CD14-positive monocyte (primary cell): ENCODE measurements at regions not wholly inside any gene's neighbourhood (a gene's known extent, or its start where the extent isn't known, plus 50 kb on each side); places are given as distances from the start of the nearest gene placed in this dataset.

Source experiments
- DNase-seq, 3 donors: peaks; one replicate each; pipeline ENCODE4 v3.0.0-alpha.2; 2011 to 2022
- H2AFZ ChIP-seq: 2 replicates; pipeline ENCODE4 v1.6.0; 2012; ENCODE audit warnings: mild to moderate bottlenecking, low read depth, low read length, inconsistent platforms; ENCODE audit not compliant: insufficient read depth, poor library complexity, severe bottlenecking
- H3K27ac ChIP-seq, 2 donors: 1 replicate in 1 of 2; 2 replicates in 1 of 2; pipeline ENCODE4 v1.5.1; 2012 to 2013; ENCODE audit warnings: low read length in 2 of 2, control low read depth in 1 of 2, inconsistent platforms in 1 of 2, low read depth in 1 of 2, mild to moderate bottlenecking in 1 of 2
- H3K27me3 ChIP-seq, 2 donors: one replicate each; pipeline versions ENCODE4 v1.6.0 to v1.6.1; 2011 to 2013; ENCODE audit warnings: low read length in 2 of 2; ENCODE audit not compliant: control insufficient read depth in 2 of 2, insufficient read depth in 2 of 2
- H3K36me3 ChIP-seq, 2 donors: replicated peaks in 1 of 2; 1 replicate in 1 of 2; 2 replicates in 1 of 2; pipeline versions ENCODE4 v1.5.1 to v1.6.1; 2012 to 2013; ENCODE audit warnings: low read length in 2 of 2, control low read depth in 1 of 2, inconsistent platforms in 1 of 2, mild to moderate bottlenecking in 1 of 2; ENCODE audit not compliant: insufficient read depth in 2 of 2, control insufficient read depth in 1 of 2
- H3K4me1 ChIP-seq, 2 donors: 1 replicate in 1 of 2; 2 replicates in 1 of 2; pipeline versions ENCODE4 v1.5.1 to v1.6.1; 2012 to 2013; ENCODE audit warnings: low read length in 2 of 2, control low read depth in 1 of 2, inconsistent platforms in 1 of 2, mild to moderate bottlenecking in 1 of 2, moderate library complexity in 1 of 2; ENCODE audit not compliant: insufficient read depth in 2 of 2, control insufficient read depth in 1 of 2
- H3K4me2 ChIP-seq: replicated peaks from 2 replicates; pipeline ENCODE3; 2012; ENCODE audit warnings: low read length, moderate library complexity, mild to moderate bottlenecking; ENCODE audit not compliant: poor library complexity, severe bottlenecking; ENCODE audit errors: extremely low read depth
- H3K4me3 ChIP-seq, 3 experiments: fragments of 200-600 bp in 1 of 3; sonication (generic) in 1 of 3; replicated peaks in 1 of 3; 1 replicate in 2 of 3; 2 replicates in 1 of 3; pipeline ENCODE4 v1.5.1; 2011 to 2013; ENCODE audit warnings: low read length in 3 of 3, mild to moderate bottlenecking in 3 of 3, control low read depth in 2 of 3, low read depth in 2 of 3, inconsistent platforms in 1 of 3, moderate library complexity in 1 of 3
- H3K79me2 ChIP-seq: 2 replicates; pipeline ENCODE4 v1.6.0; 2012; ENCODE audit warnings: mild to moderate bottlenecking, control low read depth, inconsistent platforms, low read length, moderate library complexity; ENCODE audit not compliant: insufficient read depth
- H3K9ac ChIP-seq: 2 replicates; pipeline ENCODE4 v1.6.0; 2017; ENCODE audit warnings: low read length, mild to moderate bottlenecking; ENCODE audit not compliant: insufficient read depth, poor library complexity, severe bottlenecking
- H3K9me3 ChIP-seq, 2 donors: replicated peaks in 1 of 2; 1 replicate in 1 of 2; 2 replicates in 1 of 2; pipeline versions ENCODE4 v1.5.1 to v1.6.1; 2012 to 2013; ENCODE audit warnings: low read length in 2 of 2, control low read depth in 1 of 2; ENCODE audit not compliant: control insufficient read depth in 1 of 2, insufficient read depth in 1 of 2
- H4K20me1 ChIP-seq: 2 replicates; pipeline ENCODE4 v1.6.0; 2012; ENCODE audit warnings: mild to moderate bottlenecking, low read length, control low read depth, moderate library complexity; ENCODE audit not compliant: insufficient read depth
- H3K27ac Mint-ChIP-seq, 7 donors: one replicate each; pipeline ENCODE4 v1.8.0; 2020; ENCODE audit warnings: mild to moderate bottlenecking in 7 of 7, mixed read lengths in 7 of 7, moderate library complexity in 6 of 7, inconsistent platforms in 2 of 7
- H3K27me3 Mint-ChIP-seq, 3 donors: one replicate each; pipeline ENCODE4 v1.8.0; 2021 to 2022; ENCODE audit warnings: low read depth in 3 of 3, mild to moderate bottlenecking in 3 of 3, mixed read lengths in 3 of 3, moderate library complexity in 3 of 3, inconsistent platforms in 1 of 3
- H3K36me3 Mint-ChIP-seq, 2 donors: one replicate each; pipeline ENCODE4 v1.8.0; 2020; ENCODE audit warnings: mixed read lengths in 2 of 2, inconsistent platforms in 1 of 2, mild to moderate bottlenecking in 1 of 2
- H3K4me1 Mint-ChIP-seq: one replicate; pipeline ENCODE4 v1.8.0; 2020; ENCODE audit warnings: mild to moderate bottlenecking, mixed read lengths
- H3K4me3 Mint-ChIP-seq, 2 donors: one replicate each; pipeline ENCODE4 v1.8.0; 2020; ENCODE audit warnings: mild to moderate bottlenecking in 2 of 2, mixed read lengths in 2 of 2, moderate library complexity in 1 of 2
- H3K9me3 Mint-ChIP-seq, 7 donors: one replicate each; pipeline ENCODE4 v1.8.0; 2020 to 2022; ENCODE audit warnings: mixed read lengths in 7 of 7, mild to moderate bottlenecking in 6 of 7, moderate library complexity in 6 of 7, inconsistent platforms in 2 of 7
- WGBS: methylation state at CpG from one replicate; pipeline ENCODE4 v1.1.5; 2013; ENCODE audit warnings: missing lambda C conversion rate; ENCODE audit not compliant: insufficient coverage; 5-methylcytosine and 5-hydroxymethylcytosine counted together
- intact Hi-C, 2 donors: fragments of 100-400 bp; cut with micrococcal nuclease; formaldehyde crosslinking; loops; one replicate each; pipeline versions ENCODE4 v1.15.0 to v1.15.1; 2023
- TF ChIP-seq, protein P1 (sequence below): fragments of 200-600 bp; IDR thresholded peaks from one replicate; pipeline ENCODE4 v1.8.0; 2022; ENCODE audit warnings: antibody characterized with exemption, mild to moderate bottlenecking

DNA sequence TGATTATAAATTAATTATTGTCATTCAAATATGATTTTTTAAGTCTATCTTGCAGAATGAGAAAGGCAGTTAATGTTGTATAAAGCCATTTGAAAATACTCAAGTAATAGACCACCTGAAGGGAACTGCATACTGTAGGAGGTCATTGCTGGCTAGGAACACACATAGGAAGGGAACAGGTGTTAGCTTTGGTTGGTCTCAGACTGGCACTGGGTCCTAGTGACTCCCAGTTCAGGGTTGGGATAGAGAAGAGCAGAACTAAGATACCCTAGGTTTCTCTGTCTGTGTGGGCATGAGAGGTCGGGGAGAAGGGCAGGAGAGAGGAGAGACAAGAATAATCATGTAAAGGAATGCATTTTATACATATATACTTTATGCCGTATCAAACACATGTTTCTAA is 559.0 kb upstream of the GOLIM4 start:
- no peak overlapping the region for H3K4me3 Mint-ChIP-seq
- Histone ChIP-seq H3K4me2 (no peak overlapping the region), H3K4me1 (no peaks in the 10 kb centered on the region), H3K36me3 (no peaks in the 10 kb centered on the region), H3K9ac (no peak overlapping the region), H4K20me1 (no peaks in the 10 kb centered on the region), H3K27ac (no peak overlapping the region), H3K79me2 (no peaks in the 10 kb centered on the region), H3K9me3 (no peaks in the 10 kb centered on the region), H3K4me3 (no peak overlapping the region), H3K27me3 (no peaks in the 10 kb centered on the region), H2AFZ (no peak overlapping the region)
- no peak overlapping the region for H3K27ac Mint-ChIP-seq
- TF ChIP-seq, protein P1, sequence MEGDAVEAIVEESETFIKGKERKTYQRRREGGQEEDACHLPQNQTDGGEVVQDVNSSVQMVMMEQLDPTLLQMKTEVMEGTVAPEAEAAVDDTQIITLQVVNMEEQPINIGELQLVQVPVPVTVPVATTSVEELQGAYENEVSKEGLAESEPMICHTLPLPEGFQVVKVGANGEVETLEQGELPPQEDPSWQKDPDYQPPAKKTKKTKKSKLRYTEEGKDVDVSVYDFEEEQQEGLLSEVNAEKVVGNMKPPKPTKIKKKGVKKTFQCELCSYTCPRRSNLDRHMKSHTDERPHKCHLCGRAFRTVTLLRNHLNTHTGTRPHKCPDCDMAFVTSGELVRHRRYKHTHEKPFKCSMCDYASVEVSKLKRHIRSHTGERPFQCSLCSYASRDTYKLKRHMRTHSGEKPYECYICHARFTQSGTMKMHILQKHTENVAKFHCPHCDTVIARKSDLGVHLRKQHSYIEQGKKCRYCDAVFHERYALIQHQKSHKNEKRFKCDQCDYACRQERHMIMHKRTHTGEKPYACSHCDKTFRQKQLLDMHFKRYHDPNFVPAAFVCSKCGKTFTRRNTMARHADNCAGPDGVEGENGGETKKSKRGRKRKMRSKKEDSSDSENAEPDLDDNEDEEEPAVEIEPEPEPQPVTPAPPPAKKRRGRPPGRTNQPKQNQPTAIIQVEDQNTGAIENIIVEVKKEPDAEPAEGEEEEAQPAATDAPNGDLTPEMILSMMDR = no peak
- WGBS = no CpG with 5 or more reads among the region's 2 CpGs
- peaks cover 0 to 2% (median 0%) of the 10 kb centered on the region in 7 donors for H3K9me3 Mint-ChIP-seq
- intact Hi-C loops = no loop called here
- H3K36me3 Mint-ChIP-seq = no peaks in the 10 kb centered on the region
- DNase-seq = no peak
- H3K27me3 Mint-ChIP-seq = no peaks in the 10 kb centered on the region
- H3K4me1 Mint-ChIP-seq = no peaks in the 10 kb centered on the region

DNA sequence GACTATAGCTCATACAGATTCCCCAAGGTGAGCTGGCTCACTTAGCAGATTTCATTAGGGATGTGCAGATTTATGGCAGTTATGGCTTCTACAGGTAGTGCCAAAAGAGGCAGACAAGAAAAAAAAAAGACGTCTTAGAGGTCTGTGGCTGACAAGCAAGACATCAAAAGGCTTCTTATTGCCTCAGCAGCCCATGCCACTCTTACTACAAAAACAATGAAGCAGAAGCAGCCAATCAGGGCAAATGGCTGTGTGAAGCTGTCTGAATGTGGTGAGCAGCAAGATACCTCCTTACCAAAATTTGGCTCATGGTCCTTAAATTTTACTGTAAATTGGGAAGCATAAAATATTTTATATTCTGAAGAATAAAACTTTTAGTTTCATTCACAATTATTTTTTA is 557.5 kb upstream of the GOLIM4 start:
- no peaks in the 10 kb centered on the region for H3K9me3 ChIP-seq
- H3K4me3 Mint-ChIP-seq = no peak overlapping the region
- no peak overlapping the region for H2AFZ ChIP-seq
- no peaks in the 10 kb centered on the region for H3K27me3 Mint-ChIP-seq
- peaks cover 0 to 2% (median 0%) of the 10 kb centered on the region in 7 donors for H3K9me3 Mint-ChIP-seq
- no CpG with 5 or more reads among the region's 1 CpG for WGBS
- DNase-seq = no peak
- no peaks in the 10 kb centered on the region for H3K4me1 ChIP-seq
- H3K79me2 ChIP-seq = no peaks in the 10 kb centered on the region
- no peaks in the 10 kb centered on the region for H3K36me3 Mint-ChIP-seq
- no peaks in the 10 kb centered on the region for H3K36me3 ChIP-seq
- H4K20me1 ChIP-seq = no peaks in the 10 kb centered on the region
- TF ChIP-seq, protein P1 = no peak
- H3K9ac ChIP-seq = no peak overlapping the region
- no peak overlapping the region for H3K4me3 ChIP-seq
- intact Hi-C loops = no loop called here
- no peak overlapping the region for H3K27ac Mint-ChIP-seq
- no peak overlapping the region for H3K4me2 ChIP-seq
- H3K4me1 Mint-ChIP-seq = no peaks in the 10 kb centered on the region
- H3K27me3 ChIP-seq = no peaks in the 10 kb centered on the region
- no peak overlapping the region for H3K27ac ChIP-seq
